ENCODE measurements at regions not wholly inside any gene's neighbourhood (a gene's known extent, or its start where the extent isn't known, plus 50 kb on each side); places are given as distances from the start of the nearest gene placed in this dataset.

DNA sequence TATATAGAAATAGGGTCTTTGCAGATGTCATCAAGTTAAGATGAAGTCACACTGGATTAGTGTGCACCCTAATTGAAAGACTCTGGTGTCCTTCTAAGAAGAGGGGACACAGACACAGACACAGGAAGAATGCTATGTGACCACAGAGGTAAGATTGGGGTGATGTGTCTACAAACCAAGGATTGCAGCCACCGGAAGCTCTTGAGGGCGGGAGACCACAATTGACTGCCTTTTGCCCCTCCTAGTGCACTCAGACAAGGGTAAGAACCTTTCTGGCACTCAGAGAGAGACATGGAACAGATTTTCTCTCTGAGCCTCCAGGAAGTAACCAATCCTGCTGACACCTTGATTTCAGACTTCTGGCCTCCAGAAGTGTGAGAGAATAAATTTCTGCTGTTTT, 51.2 kb upstream of the ARAP3 start (continued):
- TF ChIP-seq, protein P1, sequence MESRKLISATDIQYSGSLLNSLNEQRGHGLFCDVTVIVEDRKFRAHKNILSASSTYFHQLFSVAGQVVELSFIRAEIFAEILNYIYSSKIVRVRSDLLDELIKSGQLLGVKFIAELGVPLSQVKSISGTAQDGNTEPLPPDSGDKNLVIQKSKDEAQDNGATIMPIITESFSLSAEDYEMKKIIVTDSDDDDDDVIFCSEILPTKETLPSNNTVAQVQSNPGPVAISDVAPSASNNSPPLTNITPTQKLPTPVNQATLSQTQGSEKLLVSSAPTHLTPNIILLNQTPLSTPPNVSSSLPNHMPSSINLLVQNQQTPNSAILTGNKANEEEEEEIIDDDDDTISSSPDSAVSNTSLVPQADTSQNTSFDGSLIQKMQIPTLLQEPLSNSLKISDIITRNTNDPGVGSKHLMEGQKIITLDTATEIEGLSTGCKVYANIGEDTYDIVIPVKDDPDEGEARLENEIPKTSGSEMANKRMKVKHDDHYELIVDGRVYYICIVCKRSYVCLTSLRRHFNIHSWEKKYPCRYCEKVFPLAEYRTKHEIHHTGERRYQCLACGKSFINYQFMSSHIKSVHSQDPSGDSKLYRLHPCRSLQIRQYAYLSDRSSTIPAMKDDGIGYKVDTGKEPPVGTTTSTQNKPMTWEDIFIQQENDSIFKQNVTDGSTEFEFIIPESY (IDR thresholded peaks at IDR 0.05; ENCODE audit: extremely low read depth, insufficient replicate concordance, low read length) = no peak
- TF ChIP-seq SRF (IDR thresholded peaks at IDR 0.05; ENCODE audit: low read depth) = no peak
- no peak for TF ChIP-seq EGR1 (IDR thresholded peaks at IDR 0.05; ENCODE audit: low read depth)
- no peak for TF ChIP-seq TCF7L2 (IDR thresholded peaks at IDR 0.05; ENCODE audit: borderline replicate concordance, extremely low read depth, insufficient read depth, insufficient read length)
- no peak for TF ChIP-seq YY1 (IDR thresholded peaks at IDR 0.05; ENCODE audit: extremely low read depth, insufficient replicate concordance, low read depth, low read length)

DNA sequence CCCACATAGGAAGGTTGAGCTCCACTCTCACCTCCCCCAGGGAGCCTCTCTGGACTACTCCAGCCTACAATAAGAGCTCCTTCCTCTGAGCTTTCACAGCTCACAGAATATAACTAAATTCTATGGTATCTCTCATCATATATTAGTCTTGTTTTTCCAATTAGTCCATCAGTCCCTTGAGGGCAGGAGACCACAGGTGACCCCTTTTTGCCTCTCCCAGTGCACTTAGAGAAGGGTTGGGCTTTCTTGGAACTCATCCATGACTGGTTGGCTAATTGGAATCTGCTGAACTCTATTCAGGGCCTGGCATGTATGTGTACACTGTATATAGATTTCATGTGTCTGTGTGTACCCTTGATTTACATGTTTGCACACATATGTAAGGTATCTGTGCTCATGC, 50.4 kb upstream of the ARAP3 start:
- Histone ChIP-seq H3K4me3 (replicated peaks in 1 of 2; ENCODE audit: low read depth in 1 of 2, low read length in 2 of 2) (no peak overlapping the region), H3K9me3 (ENCODE audit: control insufficient read depth in 1 of 2, insufficient read depth in 1 of 2, low read depth in 1 of 2, low read length in 2 of 2) (no peaks in the 10 kb centered on the region), H4K20me1 (ENCODE audit: insufficient read depth) (no peaks in the 10 kb centered on the region), H2AFZ (ENCODE audit: low read depth, low read length, poor library complexity, severe bottlenecking) (no peak overlapping the region), H3K9ac (ENCODE audit: low read length) (no peak overlapping the region), H3K27ac (ENCODE audit: low read depth, low read length) (no peak overlapping the region), H3K4me1 (ENCODE audit: control insufficient read depth in 1 of 2, insufficient read depth in 2 of 2, low read length in 2 of 2) (no peaks in the 10 kb centered on the region), H3K36me3 (ENCODE audit: control insufficient read depth in 1 of 2, insufficient read depth in 2 of 2, low read length in 2 of 2) (no peaks in the 10 kb centered on the region), H3K79me2 (ENCODE audit: insufficient read depth, low read length) (no peaks in the 10 kb centered on the region), H3K4me2 (ENCODE audit: low read length) (no peak overlapping the region), H3K9me2 (ENCODE audit: insufficient read depth) (no peaks in the 10 kb centered on the region), H3K27me3 (ENCODE audit: insufficient read depth, low read length) (peaks cover 26% of the 10 kb centered on the region)
- no TSS peak for BruUV-seq (replicated peaks)
- DNase-seq (ENCODE audit: low read depth, low spot score) = no peak
- RAD21 ChIA-PET (ENCODE audit: low non-redundant PET in 1 of 2, low total read pairs in 2 of 2, uncharacterized antibody in 2 of 2, unreplicated experiment in 2 of 2) = no interaction called here
- POLR2A ChIA-PET = no interaction called here
- no peak for ATAC-seq
- intact Hi-C loops (cut with micrococcal nuclease) = no loop called here
- CTCF ChIA-PET = no interaction called here
- TF ChIP-seq ZNF274 (IDR thresholded peaks at IDR 0.05; ENCODE audit: low read depth, low read length) = no peak
- TF ChIP-seq, protein P2, sequence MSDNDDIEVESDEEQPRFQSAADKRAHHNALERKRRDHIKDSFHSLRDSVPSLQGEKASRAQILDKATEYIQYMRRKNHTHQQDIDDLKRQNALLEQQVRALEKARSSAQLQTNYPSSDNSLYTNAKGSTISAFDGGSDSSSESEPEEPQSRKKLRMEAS (IDR thresholded peaks at IDR 0.05) = no peak
- no peak for TF ChIP-seq EGR1 (IDR thresholded peaks at IDR 0.05; ENCODE audit: low read depth)
- TF ChIP-seq, protein P1 (IDR thresholded peaks at IDR 0.05; ENCODE audit: extremely low read depth, insufficient replicate concordance, low read length) = no peak

Data from HCT116 (cell line).